BLaER1 treated with 17β-estradiol and CSF1 and Interleukin-3, amounts not matched to agents 10 nM and 100 nM (cell line): ENCODE measurements at regions not wholly inside any gene's neighbourhood (a gene's known extent, or its start where the extent isn't known, plus 50 kb on each side); places are given as distances from the start of the nearest gene placed in this dataset.

Source experiments
- H3K27ac ChIP-seq, 11 experiments: shearing (Covaris generic); formaldehyde crosslinking; 2 replicates each; pipeline ENCODE4 v1.8.1; 2022
- H3K27me3 ChIP-seq, 11 experiments: shearing (Covaris generic); formaldehyde crosslinking; 2 replicates each; pipeline ENCODE4 v1.8.1; 2022
- H3K36me3 ChIP-seq, 11 experiments: shearing (Covaris generic); formaldehyde crosslinking; 2 replicates each; pipeline ENCODE4 v1.8.1; 2022
- H3K4me1 ChIP-seq, 10 experiments: shearing (Covaris generic); formaldehyde crosslinking; 2 replicates each; pipeline ENCODE4 v1.8.1; 2022
- H3K4me2 ChIP-seq, 11 experiments: shearing (Covaris generic); formaldehyde crosslinking; 2 replicates each; pipeline ENCODE4 v1.8.1; 2022
- H3K4me3 ChIP-seq, 10 experiments: shearing (Covaris generic); formaldehyde crosslinking; 2 replicates each; pipeline ENCODE4 v1.8.1; 2022
- H3K9ac ChIP-seq, 11 experiments: shearing (Covaris generic); formaldehyde crosslinking; 2 replicates each; pipeline ENCODE4 v1.8.1; 2022
- H3K9me3 ChIP-seq, 11 experiments: shearing (Covaris generic); formaldehyde crosslinking; replicated peaks in 1 of 11; 2 replicates each; pipeline ENCODE4 v1.8.1; 2022
- H4K20me1 ChIP-seq, 11 experiments: shearing (Covaris generic); formaldehyde crosslinking; 2 replicates each; pipeline ENCODE4 v1.8.1; 2022
- Cebpa-rat ChIP-seq, 11 experiments: shearing (Covaris generic); IDR thresholded peaks; 2 replicates each; pipeline ENCODE4 v1.8.1; 2022

DNA sequence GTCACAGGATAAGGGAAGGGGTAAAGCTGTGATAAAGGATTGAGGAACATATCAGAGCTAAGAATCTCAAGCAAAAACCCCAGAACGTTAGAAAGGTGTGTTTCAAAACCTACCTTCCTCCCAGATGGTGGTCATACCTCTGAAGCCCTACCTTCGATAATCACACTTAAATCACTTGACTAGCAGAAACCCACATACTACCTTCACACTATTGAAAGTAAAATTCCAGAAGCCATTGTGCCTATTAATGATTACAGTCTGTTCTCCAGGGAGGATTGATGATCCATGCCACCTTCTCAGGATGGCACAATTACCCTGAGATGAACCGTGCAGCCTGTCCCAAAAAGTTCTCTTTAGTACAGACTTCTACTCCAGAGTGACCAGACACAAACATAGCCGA, 72.3 kb upstream of the SOX4 start:
- H3K4me2 ChIP-seq = no peak overlapping the region

DNA sequence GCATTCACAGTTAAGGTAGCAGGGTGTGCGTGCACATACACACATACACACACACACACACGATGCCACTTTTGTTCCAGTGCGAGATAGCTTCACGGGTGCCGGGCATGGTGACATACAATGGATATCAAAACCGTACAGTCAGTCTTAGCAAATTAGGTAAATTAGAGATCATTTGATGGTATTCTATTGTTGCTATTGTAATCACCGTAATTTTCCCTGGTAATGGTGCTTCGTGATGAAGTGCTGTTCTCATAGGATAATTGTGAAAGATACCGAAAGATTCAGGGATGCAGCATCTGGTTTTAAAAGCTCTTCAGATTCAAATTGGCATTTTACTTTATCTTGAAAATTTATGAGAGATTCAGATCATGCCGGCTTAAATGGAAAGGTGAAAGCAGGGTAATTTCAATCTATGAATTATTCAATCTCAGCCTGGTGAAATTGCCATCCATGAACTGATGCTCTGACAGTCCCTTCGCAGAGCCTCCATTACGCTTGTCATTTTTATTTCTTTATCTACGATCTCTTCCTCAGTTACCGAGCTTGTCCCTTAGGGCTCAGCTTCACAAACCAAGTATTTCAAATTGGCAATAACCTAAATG, 71.3 kb upstream of the SOX4 start:
- Histone ChIP-seq H3K27ac (no peak overlapping the region), H3K27me3 (no peaks in the 10 kb centered on the region), H3K36me3 (no peaks in the 10 kb centered on the region), H3K9ac (no peak overlapping the region), H3K4me3 (no peak overlapping the region), H3K9me3 (no peaks in the 10 kb centered on the region), H3K4me1 (no peaks in the 10 kb centered on the region), H3K4me2 (no peak overlapping the region), H4K20me1 (no peaks in the 10 kb centered on the region; a peak in 1 of 22 replicates)
- TF ChIP-seq Cebpa-rat (IDR thresholded peaks at IDR 0.05) = no peak

More for the DNA sequence above, 72.3 kb upstream of the SOX4 start:
- Histone ChIP-seq H3K36me3 (no peaks in the 10 kb centered on the region), H3K27me3 (no peaks in the 10 kb centered on the region), H3K27ac (no peak overlapping the region), H3K4me3 (no peak overlapping the region), H3K9ac (no peak overlapping the region), H3K9me3 (no peaks in the 10 kb centered on the region), H4K20me1 (no peaks in the 10 kb centered on the region; a peak in 1 of 22 replicates), H3K4me1 (no peaks in the 10 kb centered on the region)
- TF ChIP-seq Cebpa-rat (IDR thresholded peaks at IDR 0.05) = no peak

DNA sequence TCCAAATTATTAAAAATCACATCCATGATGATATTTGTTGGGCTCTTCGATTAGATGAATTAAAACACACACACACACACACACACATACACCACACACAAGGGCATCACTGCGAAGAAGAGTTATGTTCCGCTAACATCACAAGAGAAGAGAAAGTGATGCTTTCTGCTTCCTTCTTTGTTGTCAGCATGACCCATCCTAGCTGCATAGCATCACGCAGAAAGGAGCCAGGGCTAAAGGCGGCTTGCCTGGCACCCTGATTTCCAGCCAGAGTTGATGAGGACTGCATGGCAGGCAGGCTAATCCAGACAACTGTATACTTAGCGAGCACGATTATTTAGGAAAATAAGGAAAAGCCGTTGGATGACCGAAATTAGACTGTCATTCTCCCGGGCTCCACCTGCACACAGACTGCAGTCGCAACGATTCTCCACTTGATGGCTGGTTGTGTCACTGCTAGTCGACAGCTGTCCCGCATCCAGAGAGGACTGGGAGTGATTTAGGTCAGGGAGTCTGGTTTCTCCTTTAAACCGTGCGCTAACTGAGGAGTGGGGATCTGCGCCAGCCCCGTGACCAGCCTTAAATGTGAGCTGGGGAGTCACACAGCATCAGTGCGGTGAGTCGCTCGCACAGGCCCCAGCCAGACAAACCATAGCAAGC, 70.6 kb upstream of the SOX4 start:
- Histone ChIP-seq H3K4me1 (no peaks in the 10 kb centered on the region), H3K27me3 (no peaks in the 10 kb centered on the region), H3K4me2 (no peak overlapping the region), H3K9ac (no peak overlapping the region), H3K27ac (no peak overlapping the region), H3K4me3 (no peak overlapping the region), H3K9me3 (no peaks in the 10 kb centered on the region), H3K36me3 (no peaks in the 10 kb centered on the region), H4K20me1 (no peaks in the 10 kb centered on the region; a peak in 1 of 22 replicates)
- no peak for TF ChIP-seq Cebpa-rat (IDR thresholded peaks at IDR 0.05)

DNA sequence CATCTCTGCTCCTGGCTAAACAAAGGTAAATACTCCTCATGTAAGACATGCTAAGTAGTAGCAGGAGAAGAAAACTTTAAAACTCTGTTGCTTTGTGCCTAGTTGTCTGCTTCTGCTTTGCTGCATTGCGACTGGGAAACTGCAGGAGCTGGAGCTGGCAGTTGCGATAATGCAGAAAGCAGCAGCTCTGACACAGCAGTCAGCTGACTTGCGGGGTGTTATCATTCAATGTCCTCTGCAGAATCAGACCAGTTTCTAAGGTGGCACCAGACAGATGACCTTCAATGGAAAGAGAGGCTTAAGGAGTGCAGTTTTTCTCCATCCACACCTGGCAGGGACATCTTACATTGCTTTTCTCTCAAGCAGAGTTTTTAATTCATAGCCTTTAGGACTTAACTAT, 69.9 kb upstream of the SOX4 start:
- no peak overlapping the region for H3K9ac ChIP-seq
- H3K4me3 ChIP-seq = no peak overlapping the region
- H3K27ac ChIP-seq = no peak overlapping the region
- H3K4me1 ChIP-seq = no peaks in the 10 kb centered on the region
- no peaks in the 10 kb centered on the region for H3K36me3 ChIP-seq
- no peaks in the 10 kb centered on the region; a peak in 1 of 22 replicates for H4K20me1 ChIP-seq
- no peaks in the 10 kb centered on the region for H3K9me3 ChIP-seq
- H3K4me2 ChIP-seq = no peak overlapping the region
- TF ChIP-seq Cebpa-rat (IDR thresholded peaks at IDR 0.05) = no peak
- H3K27me3 ChIP-seq = no peaks in the 10 kb centered on the region

GRCh38 chr6:21524201-21524600, 69.3 kb upstream of the SOX4 start:
- Histone ChIP-seq H3K27ac (no peak overlapping the region), H3K9ac (no peak overlapping the region), H3K4me3 (no peak overlapping the region), H3K9me3 (no peaks in the 10 kb centered on the region), H3K27me3 (no peaks in the 10 kb centered on the region), H4K20me1 (no peaks in the 10 kb centered on the region; a peak in 1 of 22 replicates), H3K4me1 (no peaks in the 10 kb centered on the region), H3K36me3 (no peaks in the 10 kb centered on the region), H3K4me2 (no peak overlapping the region)
- TF ChIP-seq Cebpa-rat (IDR thresholded peaks at IDR 0.05) = no peak

DNA sequence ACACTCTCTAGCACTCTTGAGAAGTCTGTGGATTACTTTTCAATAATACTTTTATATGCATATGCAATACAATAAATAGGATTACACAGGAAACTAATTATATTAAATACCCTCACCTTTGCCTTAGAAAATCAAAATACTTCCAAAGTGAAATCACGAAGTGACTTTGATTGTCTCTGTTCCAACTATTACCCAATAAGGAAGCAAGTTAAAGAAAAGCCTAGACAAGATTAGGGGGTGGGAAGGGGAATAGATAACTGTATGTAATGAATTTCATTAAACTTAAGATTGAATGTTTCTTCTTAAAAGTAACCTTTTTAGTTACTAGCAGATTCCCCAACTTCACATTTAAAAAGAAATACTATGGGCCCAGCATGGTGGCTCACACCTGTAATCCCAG, 66.6 kb upstream of the SOX4 start:
- Histone ChIP-seq H3K4me3 (no peak overlapping the region), H3K4me2 (no peak overlapping the region), H4K20me1 (no peaks in the 10 kb centered on the region; a peak in 1 of 22 replicates), H3K9me3 (no peaks in the 10 kb centered on the region), H3K27me3 (no peaks in the 10 kb centered on the region), H3K27ac (no peak overlapping the region), H3K36me3 (no peaks in the 10 kb centered on the region), H3K4me1 (no peaks in the 10 kb centered on the region), H3K9ac (no peak overlapping the region)
- no peak for TF ChIP-seq Cebpa-rat (IDR thresholded peaks at IDR 0.05)

GRCh38 chr6:21527731-21528130, 65.8 kb upstream of the SOX4 start:
- no peaks in the 10 kb centered on the region for H3K4me1 ChIP-seq
- H3K4me3 ChIP-seq = no peak overlapping the region
- TF ChIP-seq Cebpa-rat (IDR thresholded peaks at IDR 0.05) = no peak
- H3K9ac ChIP-seq = no peak overlapping the region
- H3K4me2 ChIP-seq = no peak overlapping the region
- H3K36me3 ChIP-seq = no peaks in the 10 kb centered on the region
- no peak overlapping the region for H3K27ac ChIP-seq
- no peaks in the 10 kb centered on the region; a peak in 1 of 22 replicates for H4K20me1 ChIP-seq
- no peaks in the 10 kb centered on the region for H3K27me3 ChIP-seq
- H3K9me3 ChIP-seq = no peaks in the 10 kb centered on the region

- H3K4me2 ChIP-seq = no peak overlapping the region
- H3K4me1 ChIP-seq = no peaks in the 10 kb centered on the region
- no peak overlapping the region for H3K9ac ChIP-seq
- no peak for TF ChIP-seq Cebpa-rat (IDR thresholded peaks at IDR 0.05)
- no peak overlapping the region for H3K4me3 ChIP-seq
- H3K36me3 ChIP-seq = no peaks in the 10 kb centered on the region
- H3K9me3 ChIP-seq = no peaks in the 10 kb centered on the region
- no peaks in the 10 kb centered on the region for H4K20me1 ChIP-seq
- H3K27me3 ChIP-seq = no peaks in the 10 kb centered on the region
- no peak overlapping the region for H3K27ac ChIP-seq
Observed at GRCh38 chr6:21529431-21529830, 64.1 kb upstream of the SOX4 start.

DNA sequence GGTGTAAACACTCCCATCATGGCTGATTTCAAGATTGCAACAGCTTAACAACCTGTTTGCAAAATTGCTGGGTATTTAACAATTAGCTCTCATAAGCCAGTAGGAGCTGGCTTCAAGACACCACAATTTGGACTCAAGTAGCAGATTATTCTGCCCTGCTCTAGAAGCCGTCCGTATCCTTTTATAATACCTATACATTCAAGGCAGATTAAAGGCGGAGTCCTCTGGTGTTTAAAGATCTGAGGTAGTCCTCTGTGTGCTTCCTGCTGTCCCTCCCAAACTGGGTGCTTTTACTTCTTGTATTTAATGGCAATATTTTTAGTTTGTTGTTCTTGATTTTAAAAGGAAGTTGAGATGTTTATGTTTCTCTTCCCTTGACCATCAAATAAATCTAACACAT, 62.2 kb upstream of the SOX4 start:
- no peak for TF ChIP-seq Cebpa-rat (IDR thresholded peaks at IDR 0.05)
- H3K9ac ChIP-seq = no peak overlapping the region

GRCh38 chr6:21533678-21534077, 59.9 kb upstream of the SOX4 start:
- Histone ChIP-seq H4K20me1 (no peaks in the 10 kb centered on the region), H3K4me3 (no peak overlapping the region), H3K27ac (no peak overlapping the region), H3K9ac (no peak overlapping the region), H3K4me1 (no peaks in the 10 kb centered on the region), H3K36me3 (no peaks in the 10 kb centered on the region), H3K4me2 (no peak overlapping the region), H3K27me3 (no peaks in the 10 kb centered on the region), H3K9me3 (no peaks in the 10 kb centered on the region)
- no peak for TF ChIP-seq Cebpa-rat (IDR thresholded peaks at IDR 0.05)

More for the DNA sequence above, 62.2 kb upstream of the SOX4 start:
- Histone ChIP-seq H3K4me1 (no peaks in the 10 kb centered on the region), H4K20me1 (no peaks in the 10 kb centered on the region), H3K9me3 (no peaks in the 10 kb centered on the region), H3K4me2 (no peak overlapping the region), H3K4me3 (no peak overlapping the region), H3K36me3 (no peaks in the 10 kb centered on the region), H3K27ac (no peak overlapping the region), H3K27me3 (no peaks in the 10 kb centered on the region)
